GM10266 (cell line): ENCODE measurements at regions not wholly inside any gene's neighbourhood (a gene's known extent, or its start where the extent isn't known, plus 50 kb on each side); places are given as distances from the start of the nearest gene placed in this dataset.
A peak's percentile ranks its signal among the peaks of the same experiment; 100 is the strongest.
"Not testable (repeated sequence)": the region's sequence is repeated elsewhere in the genome, so short reads cannot be mapped to it uniquely, and the experiment has no call there.

Experiments used
- DNase-seq: peaks from one replicate; pipeline ENCODE4 v3.0.0; 2012; ENCODE audit errors: extremely low spot score
- CTCF ChIP-seq: IDR thresholded peaks from 2 replicates; pipeline ENCODE4 v1.5.1; 2012; ENCODE audit warnings: mild to moderate bottlenecking, low read depth; ENCODE audit not compliant: control insufficient read depth, insufficient read depth; ENCODE audit errors: missing control alignments

GRCh38 chr7:83273699-83274098 is 111.0 kb upstream of the PCLO start:
- no peak for DNase-seq
- TF ChIP-seq CTCF: no peak

GRCh38 chr7:83271212-83272099 is 108.8 kb upstream of the PCLO start:
- TF ChIP-seq CTCF: peak; percentile 41
- peak; percentile 4 for DNase-seq

GRCh38 chr7:83270407-83270806 is 107.7 kb upstream of the PCLO start:
- DNase-seq: no peak
- TF ChIP-seq CTCF: no peak

- DNase-seq: no peak
- TF ChIP-seq CTCF: no peak
Measured at GRCh38 chr7:83267141-83267631, 104.5 kb upstream of the PCLO start.

- DNase-seq: not testable (repeated sequence)
Measured at GRCh38 chr7:83263442-83264034, 100.9 kb upstream of the PCLO start.

- DNase-seq: no peak
- TF ChIP-seq CTCF: no peak
Measured at GRCh38 chr7:83259064-83259463, 96.4 kb upstream of the PCLO start.

- TF ChIP-seq CTCF: no peak
- DNase-seq: no peak
Measured at GRCh38 chr7:83248000-83248399, 85.3 kb upstream of the PCLO start.

GRCh38 chr7:83219231-83219630 is 56.5 kb upstream of the PCLO start:
- DNase-seq: not testable (repeated sequence)
